ENCODE measurements at regions not wholly inside any gene's neighbourhood (a gene's known extent, or its start where the extent isn't known, plus 50 kb on each side); places are given as distances from the start of the nearest gene placed in this dataset.

GRCh38 chr7:32243687-32244290, 173.6 kb upstream of the PDE1C start:
- TF ChIP-seq, protein P1, sequence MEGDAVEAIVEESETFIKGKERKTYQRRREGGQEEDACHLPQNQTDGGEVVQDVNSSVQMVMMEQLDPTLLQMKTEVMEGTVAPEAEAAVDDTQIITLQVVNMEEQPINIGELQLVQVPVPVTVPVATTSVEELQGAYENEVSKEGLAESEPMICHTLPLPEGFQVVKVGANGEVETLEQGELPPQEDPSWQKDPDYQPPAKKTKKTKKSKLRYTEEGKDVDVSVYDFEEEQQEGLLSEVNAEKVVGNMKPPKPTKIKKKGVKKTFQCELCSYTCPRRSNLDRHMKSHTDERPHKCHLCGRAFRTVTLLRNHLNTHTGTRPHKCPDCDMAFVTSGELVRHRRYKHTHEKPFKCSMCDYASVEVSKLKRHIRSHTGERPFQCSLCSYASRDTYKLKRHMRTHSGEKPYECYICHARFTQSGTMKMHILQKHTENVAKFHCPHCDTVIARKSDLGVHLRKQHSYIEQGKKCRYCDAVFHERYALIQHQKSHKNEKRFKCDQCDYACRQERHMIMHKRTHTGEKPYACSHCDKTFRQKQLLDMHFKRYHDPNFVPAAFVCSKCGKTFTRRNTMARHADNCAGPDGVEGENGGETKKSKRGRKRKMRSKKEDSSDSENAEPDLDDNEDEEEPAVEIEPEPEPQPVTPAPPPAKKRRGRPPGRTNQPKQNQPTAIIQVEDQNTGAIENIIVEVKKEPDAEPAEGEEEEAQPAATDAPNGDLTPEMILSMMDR (optimal IDR thresholded peaks at IDR 0.05 in 1 of 3, IDR thresholded peaks at IDR 0.05 in 1 of 3, conservative IDR thresholded peaks at IDR 0.05 in 1 of 3; ENCODE audit: extremely low read depth in 1 of 3, insufficient read depth in 2 of 3, low read length in 3 of 3) = no peak
- no peak for TF ChIP-seq EZH2 (IDR thresholded peaks at IDR 0.05; ENCODE audit: low read length)
